ENCODE measurements at regions not wholly inside any gene's neighbourhood (a gene's known extent, or its start where the extent isn't known, plus 50 kb on each side); places are given as distances from the start of the nearest gene placed in this dataset.

DNA sequence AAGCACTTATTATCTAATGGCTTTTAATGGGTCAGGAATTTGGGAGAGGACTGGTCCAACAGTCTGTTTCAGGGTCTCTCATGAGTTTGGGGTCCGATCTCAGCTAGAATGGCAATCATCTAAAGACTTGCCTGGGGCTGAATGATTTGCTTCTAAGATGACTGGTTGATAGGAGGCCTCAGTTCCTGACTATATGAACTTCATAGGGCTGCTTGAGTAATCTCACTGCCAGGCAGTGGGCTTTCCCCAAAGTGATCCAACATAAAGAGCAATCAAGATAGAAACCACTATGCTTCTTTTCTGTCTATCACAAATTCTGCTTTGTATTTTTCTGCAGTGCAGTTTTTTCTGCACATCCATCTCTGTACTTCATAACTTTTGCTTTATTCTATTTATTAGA lies 793.5 kb upstream of the CHAC2 start:
- ATAC-seq: no peak
- TF ChIP-seq, protein P1, sequence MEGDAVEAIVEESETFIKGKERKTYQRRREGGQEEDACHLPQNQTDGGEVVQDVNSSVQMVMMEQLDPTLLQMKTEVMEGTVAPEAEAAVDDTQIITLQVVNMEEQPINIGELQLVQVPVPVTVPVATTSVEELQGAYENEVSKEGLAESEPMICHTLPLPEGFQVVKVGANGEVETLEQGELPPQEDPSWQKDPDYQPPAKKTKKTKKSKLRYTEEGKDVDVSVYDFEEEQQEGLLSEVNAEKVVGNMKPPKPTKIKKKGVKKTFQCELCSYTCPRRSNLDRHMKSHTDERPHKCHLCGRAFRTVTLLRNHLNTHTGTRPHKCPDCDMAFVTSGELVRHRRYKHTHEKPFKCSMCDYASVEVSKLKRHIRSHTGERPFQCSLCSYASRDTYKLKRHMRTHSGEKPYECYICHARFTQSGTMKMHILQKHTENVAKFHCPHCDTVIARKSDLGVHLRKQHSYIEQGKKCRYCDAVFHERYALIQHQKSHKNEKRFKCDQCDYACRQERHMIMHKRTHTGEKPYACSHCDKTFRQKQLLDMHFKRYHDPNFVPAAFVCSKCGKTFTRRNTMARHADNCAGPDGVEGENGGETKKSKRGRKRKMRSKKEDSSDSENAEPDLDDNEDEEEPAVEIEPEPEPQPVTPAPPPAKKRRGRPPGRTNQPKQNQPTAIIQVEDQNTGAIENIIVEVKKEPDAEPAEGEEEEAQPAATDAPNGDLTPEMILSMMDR (IDR thresholded peaks at IDR 0.05): no peak
- no peaks in the 10 kb centered on the region for H3K36me3 Mint-ChIP-seq (ENCODE audit: low read depth)
- no peak overlapping the region for H3K4me3 Mint-ChIP-seq
- intact Hi-C loops (cut with micrococcal nuclease): no loop called here
- DNase-seq: no peak
- no peak overlapping the region for H3K27ac Mint-ChIP-seq
- no peaks in the 10 kb centered on the region for H3K9me3 Mint-ChIP-seq
- no peaks in the 10 kb centered on the region for H3K27me3 Mint-ChIP-seq
- no peaks in the 10 kb centered on the region for H3K4me1 Mint-ChIP-seq (ENCODE audit: low read depth)
- POLR2A ChIA-PET: no interaction called here
- CTCF ChIA-PET: no interaction called here

DNA sequence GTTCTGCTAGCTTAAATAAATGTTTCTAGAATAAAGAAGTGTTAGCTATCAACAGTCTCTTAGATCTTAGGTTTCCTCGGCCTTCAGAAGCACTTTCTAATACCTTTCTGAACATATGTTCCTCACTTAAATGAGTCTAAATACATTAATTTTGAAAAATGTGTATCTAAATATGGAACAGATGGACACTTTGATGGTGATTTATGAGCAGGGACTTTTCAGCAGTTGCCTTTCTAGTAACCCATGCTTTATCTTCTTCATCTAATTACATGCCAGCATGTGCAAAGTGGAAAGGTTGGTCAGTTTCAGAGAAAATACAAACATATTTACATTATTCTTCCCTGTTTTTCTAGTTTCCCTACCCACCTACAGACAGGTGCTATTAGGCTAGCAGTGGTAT lies 797.0 kb upstream of the CHAC2 start:
- Mint-ChIP-seq H3K27ac (no peak overlapping the region), H3K36me3 (ENCODE audit: low read depth) (no peaks in the 10 kb centered on the region)

DNA sequence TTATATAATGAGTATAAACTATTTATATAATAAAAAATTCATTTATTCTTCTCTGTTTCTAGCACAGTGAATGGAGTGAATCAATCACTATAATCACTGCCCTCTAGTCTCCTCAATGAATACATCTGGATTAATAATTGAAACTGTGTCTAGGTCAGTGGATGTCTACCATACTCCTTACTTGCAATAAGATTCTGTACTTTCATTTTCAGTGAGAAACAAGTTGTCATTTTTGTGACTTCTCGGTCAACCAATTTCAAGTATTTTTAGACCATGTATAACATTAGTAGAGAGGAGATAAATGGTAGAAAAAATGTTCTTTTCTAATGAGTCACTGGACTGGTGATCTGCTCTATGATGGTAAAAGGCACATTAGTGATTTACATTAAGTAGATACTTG lies 799.6 kb upstream of the CHAC2 start:
- H3K4me1 Mint-ChIP-seq (ENCODE audit: low read depth): no peaks in the 10 kb centered on the region

More for the DNA sequence above, 797.0 kb upstream of the CHAC2 start:
- no peaks in the 10 kb centered on the region for H3K4me1 Mint-ChIP-seq (ENCODE audit: low read depth)
- CTCF ChIA-PET: no interaction called here
- DNase-seq (no peak), ATAC-seq (no peak)
- no peaks in the 10 kb centered on the region for H3K9me3 Mint-ChIP-seq
- H3K4me3 Mint-ChIP-seq: no peak overlapping the region
- POLR2A ChIA-PET: no interaction called here
- no peaks in the 10 kb centered on the region for H3K27me3 Mint-ChIP-seq
- intact Hi-C loops (cut with micrococcal nuclease): no loop called here
- TF ChIP-seq, protein P1 (IDR thresholded peaks at IDR 0.05): no peak

DNA sequence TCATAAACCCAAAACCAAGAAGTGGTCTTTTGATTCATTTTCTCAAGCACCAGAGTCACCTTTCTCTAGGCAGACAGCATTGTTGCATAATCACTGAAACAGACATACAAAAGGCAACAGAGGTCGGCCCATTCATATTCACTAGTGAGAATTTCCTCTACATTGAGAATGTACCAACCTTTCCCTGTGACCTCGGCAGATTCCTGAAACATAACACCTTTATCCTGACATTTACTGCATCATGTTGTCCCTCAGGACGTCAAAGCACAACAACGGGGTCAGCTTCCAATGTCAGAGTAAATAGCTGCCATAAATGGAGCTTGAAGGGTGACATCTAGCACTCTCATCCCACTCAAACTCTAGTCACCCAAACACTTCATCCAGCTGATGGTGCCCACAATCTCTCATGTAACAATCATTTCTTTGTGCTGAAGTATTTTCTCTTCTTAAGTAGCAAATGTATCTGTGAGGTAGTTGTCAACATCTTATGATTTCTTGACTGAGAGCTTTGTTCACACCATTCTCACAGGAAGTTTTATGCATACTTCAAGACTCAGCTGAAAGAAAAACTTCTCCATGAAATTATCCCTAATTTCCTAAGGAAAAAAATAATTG lies 802.6 kb upstream of the CHAC2 start:
- TF ChIP-seq, protein P1 (IDR thresholded peaks at IDR 0.05): no peak
- no peak for DNase-seq
- ChIA-PET POLR2A (no interaction called here), CTCF (no interaction called here)
- no peaks in the 10 kb centered on the region for H3K36me3 Mint-ChIP-seq (ENCODE audit: low read depth)
- no peak overlapping the region for H3K27ac Mint-ChIP-seq
- H3K27me3 Mint-ChIP-seq: no peaks in the 10 kb centered on the region
- ATAC-seq: no peak
- intact Hi-C loops (cut with micrococcal nuclease): no loop called here
- H3K9me3 Mint-ChIP-seq: no peaks in the 10 kb centered on the region
- H3K4me3 Mint-ChIP-seq: no peak overlapping the region
- H3K4me1 Mint-ChIP-seq (ENCODE audit: low read depth): no peaks in the 10 kb centered on the region

More for the DNA sequence above, 799.6 kb upstream of the CHAC2 start:
- no peak for ATAC-seq
- no peaks in the 10 kb centered on the region for H3K36me3 Mint-ChIP-seq (ENCODE audit: low read depth)
- H3K27ac Mint-ChIP-seq: no peak overlapping the region
- intact Hi-C loops (cut with micrococcal nuclease): no loop called here
- DNase-seq: no peak
- ChIA-PET CTCF (no interaction called here), POLR2A (no interaction called here)
- H3K4me3 Mint-ChIP-seq: no peak overlapping the region
- no peaks in the 10 kb centered on the region for H3K27me3 Mint-ChIP-seq
- H3K9me3 Mint-ChIP-seq: no peaks in the 10 kb centered on the region
- TF ChIP-seq, protein P1 (IDR thresholded peaks at IDR 0.05): no peak

DNA sequence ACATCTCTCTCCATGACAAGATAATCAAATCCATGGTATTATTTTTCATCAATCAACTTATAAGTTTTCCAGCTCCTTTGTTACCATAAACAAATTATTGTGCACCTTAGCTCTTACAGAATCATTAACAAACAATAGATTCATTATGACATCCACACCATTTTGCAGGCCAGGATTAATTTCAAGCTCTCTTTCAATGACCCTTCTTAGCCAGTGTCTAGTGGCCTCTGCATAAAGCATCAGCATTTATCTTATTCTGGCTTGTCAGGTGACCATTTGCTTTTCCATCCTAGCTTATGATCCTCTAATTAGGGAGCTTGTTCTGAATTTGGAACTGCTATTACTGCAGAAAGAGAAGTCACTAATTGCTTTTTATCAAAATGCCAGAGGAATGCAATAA lies 806.2 kb upstream of the CHAC2 start:
- TF ChIP-seq, protein P1 (IDR thresholded peaks at IDR 0.05): no peak
- ChIA-PET POLR2A (no interaction called here), CTCF (no interaction called here)
- Mint-ChIP-seq H3K27me3 (no peaks in the 10 kb centered on the region), H3K4me1 (ENCODE audit: low read depth) (no peaks in the 10 kb centered on the region), H3K36me3 (ENCODE audit: low read depth) (no peaks in the 10 kb centered on the region), H3K27ac (no peak overlapping the region), H3K4me3 (no peak overlapping the region), H3K9me3 (no peaks in the 10 kb centered on the region)
- DNase-seq (no peak), ATAC-seq (no peak)
- intact Hi-C loops (cut with micrococcal nuclease): no loop called here
